NCI-H1105 (cell line): ENCODE measurements at regions not wholly inside any gene's neighbourhood (a gene's known extent, or its start where the extent isn't known, plus 50 kb on each side); places are given as distances from the start of the nearest gene placed in this dataset.

Source experiments
- DNase-seq: peaks from one replicate; lab custom pipeline; 2025; lab: John Stamatoyannopoulos, UW

DNA sequence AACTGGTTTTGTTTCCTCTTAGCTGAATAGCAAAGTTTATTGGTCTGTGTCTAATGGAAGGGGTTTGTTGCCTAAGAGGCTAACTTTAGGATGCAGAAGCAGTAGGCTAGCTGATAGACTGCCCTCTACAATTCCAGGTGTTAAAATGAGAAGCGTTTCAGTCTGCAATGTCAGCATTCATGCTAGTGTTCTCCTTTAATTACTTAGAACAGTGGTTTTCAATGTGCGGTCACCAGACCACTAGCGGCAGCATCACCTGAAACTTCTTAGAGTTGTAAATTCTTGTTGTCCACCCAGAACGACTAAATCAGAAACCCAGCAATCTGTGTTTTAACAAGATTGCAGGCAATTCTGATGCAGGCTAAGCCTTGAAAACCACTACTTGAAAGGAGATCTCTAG lies 392.9 kb downstream of the IPMK start:
- DNase-seq, result no peak

DNA sequence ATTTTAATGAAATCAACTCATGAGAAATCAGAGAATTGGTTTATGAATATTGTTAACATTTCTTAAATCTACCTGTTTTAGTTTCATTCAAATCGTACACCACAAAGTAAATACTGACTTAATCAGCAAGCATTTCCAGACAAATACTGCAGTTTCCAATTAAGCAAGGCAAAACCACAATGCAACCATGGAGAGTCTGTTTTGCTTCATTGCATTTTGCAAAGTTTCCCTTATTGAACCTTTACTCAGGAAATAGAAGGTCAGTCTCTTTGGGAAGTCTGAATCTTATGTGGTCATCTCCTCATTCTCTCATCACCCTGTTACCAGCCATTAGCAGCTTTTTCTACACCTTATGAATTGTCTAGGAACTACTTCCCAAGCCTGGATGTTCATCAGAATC lies 400.5 kb downstream of the IPMK start:
- no peak for DNase-seq

DNA sequence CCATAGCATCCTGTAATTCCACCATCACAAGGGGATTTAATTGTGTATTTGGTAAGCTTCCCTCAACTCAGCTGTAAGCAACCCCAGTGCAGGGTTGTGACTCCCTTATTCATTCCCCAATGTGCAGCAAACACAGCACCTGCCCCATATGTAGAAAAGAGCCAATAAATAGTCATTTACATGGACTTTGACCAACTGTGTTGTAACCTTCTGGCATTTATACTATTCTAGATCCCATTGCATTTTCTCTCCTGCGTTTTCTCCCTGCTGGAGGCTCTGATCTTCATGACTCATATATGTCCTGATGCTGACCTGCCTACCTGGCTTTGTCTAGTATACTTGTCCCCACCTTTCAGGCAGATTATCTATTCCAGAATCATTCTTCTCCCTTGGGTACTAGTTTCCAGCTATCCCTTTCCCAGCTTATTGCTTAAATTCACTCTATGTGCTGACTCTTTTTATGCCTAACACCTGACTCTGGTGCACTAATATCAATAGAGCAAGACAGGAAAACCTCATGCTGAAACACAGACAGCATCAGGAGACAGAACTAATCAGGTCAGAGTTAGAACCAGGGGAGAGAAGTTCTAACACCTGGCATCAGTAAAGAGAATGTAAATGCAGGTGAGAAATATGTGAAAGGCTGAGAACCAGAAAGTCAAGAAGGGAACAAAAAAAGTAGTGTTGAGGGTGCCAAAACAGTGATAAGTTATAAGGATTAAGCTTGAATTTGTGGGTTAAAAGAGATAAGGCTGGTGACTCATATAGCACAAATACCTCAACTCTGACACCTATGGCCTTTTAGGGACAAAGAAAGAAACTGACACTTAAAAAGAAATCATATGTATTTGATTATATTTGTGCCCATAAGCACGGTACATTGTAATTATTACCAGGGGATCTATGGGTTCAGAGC lies 402.7 kb downstream of the IPMK start:
- DNase-seq, result no peak

DNA sequence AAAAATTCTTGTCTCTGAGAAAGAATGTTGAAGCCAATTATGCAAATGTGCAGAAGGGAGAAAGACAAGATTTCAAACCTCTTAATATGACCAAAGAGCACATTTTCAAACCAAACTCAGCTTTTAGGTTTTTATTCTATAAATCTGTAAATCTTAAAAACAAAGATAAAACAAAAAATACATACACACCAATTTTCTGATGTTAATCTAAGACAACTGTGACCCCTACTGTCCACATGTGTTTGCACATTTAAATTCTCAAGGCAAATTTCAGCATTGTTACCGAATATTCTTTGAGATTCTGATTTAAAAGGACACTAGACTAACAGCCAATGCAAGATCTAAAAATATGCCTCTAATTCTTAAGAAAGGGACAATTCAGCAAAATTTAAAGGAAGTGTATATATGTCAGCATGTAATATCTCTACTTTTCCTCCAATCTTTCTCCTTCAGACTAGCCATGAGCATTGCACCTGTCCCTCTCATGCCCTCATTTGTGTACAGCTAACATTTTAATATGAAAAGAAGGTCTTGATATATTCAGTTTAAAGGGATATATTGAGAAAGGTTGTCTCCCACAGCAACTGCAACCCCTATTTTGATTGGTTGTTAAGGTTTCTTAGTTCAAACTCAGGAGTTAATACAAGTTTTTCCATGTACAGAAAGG lies 417.9 kb downstream of the IPMK start:
- DNase-seq, result no peak

DNA sequence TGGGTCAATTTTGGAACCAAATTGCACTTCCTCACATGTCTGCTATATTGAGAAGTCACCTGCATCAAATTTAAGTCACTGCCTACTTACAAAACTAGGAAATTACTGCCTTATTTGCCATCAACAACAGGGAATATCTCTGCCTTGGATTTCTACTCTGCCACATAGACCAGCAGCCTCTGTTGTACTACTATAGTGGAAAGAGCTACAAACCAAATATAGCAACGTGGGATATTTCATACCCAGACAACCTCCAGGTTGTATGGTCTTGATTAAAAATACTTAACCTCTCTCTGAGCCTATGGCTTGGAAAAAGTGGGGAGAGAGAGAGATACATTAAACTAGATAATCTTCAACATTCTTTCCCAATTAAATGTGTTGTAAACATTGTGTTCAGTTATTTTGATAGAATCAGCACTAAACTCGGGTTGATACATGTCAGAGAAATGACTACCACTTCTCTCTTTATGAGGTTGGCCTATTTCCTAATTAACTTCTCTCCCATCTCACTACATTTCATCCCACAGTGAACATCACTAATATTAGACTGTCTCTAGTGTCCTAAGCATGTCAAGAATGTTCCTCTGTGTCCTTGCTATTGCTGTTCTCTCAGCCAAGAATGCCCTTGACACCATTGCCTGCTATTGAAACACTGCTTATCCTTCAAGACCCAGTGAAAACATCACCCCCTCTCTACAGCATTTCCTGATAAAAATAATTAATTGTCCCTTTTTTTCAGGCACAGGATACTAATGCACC lies 421.2 kb downstream of the IPMK start:
- DNase-seq, result no peak

DNA sequence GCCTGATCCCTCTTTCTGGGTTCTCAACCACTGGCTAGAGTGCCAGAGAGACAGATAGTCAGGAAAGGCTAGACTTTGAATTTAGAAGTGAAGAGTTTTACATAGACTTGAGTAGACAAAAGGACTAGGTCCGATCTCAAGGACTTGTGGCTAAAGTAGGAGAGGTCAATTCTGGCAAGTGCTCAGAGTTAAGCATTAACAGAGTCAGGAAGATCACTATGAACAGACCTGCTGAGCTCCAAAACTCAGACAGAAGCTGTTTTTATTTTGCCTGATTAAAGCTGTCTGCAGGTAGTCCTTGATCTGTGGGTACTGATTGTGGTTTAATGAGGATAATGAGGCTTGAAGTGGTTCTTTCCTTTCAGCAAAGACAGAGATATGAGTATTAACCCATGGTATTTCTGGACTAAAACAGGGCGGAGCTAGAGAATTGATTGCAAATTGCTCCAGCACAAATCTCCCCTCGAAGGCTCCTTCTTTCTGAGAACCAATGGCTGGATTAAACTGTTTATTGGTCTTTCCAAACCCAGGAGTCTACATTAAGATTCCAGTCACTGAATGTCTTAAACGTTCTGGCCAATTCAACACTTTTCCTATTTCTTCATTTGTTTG lies 423.2 kb downstream of the IPMK start:
- no peak for DNase-seq

DNA sequence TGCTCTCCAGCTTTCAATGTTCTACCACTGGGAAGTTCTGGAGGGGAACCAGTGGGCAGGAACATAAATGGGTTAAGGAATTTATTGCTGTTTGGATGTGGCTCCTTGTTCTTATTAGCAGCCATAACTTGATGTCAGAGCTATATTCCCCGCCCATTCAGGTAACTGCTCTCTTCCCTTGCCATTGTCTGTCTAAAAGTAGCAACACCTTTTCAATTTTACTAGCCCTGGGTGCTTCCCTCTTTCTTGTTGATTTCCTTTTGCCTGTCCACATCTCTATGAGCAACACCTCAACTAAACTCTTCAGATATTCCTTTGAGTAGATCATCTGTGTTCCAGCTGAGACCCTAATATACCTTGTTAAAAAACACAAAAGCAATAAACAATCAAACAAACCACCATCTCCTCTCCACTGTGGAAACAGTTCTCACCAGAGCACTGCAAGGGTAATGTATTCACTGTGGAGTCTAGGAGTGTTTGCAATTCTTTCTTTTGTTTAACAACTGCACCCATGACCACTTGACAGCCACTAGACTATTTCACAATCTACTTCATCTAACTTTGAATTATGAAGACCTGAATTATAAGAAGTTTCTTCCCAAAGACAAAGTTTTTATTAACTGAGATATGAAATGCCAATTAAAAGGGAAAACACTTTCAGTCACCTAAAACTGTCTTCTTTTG lies 436.7 kb downstream of the IPMK start:
- no peak for DNase-seq

DNA sequence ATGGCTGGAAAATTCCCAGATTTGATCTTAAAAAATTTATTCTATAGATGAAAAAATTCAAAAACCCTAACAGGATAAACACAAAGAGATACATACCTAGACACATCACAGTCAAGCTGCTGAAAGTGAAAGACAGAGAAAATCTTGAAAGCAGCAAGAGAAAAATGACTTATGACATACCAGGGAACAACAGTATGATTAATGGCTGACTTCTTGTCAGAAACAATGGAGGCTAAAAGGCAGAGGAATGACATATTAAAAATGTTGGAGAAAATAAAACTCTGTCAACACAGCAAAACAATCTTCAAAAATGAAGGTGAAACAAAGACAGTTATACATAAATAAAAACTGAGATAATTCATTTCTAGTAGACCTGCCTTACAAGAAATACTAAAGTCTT lies 442.7 kb downstream of the IPMK start:
- DNase-seq, result no peak

DNA sequence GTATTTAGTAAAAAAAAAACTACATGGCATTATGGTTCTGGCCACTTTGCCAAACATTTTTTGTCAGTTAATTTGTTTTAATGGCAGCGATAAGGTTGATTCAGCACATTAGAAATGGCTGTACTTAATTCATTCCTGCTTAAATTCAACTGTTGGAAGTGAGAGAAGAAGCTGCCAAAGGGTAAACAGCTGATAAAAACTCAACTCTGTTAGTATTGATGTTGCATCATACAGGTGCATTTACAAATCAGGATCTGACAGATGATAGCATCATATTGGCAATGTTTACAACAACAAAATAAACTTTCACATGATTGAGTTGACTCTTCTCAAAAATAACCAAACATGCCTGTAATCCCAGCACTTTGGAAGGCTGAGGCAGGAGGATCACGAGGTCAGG lies 444.3 kb downstream of the IPMK start:
- DNase-seq, result no peak

DNA sequence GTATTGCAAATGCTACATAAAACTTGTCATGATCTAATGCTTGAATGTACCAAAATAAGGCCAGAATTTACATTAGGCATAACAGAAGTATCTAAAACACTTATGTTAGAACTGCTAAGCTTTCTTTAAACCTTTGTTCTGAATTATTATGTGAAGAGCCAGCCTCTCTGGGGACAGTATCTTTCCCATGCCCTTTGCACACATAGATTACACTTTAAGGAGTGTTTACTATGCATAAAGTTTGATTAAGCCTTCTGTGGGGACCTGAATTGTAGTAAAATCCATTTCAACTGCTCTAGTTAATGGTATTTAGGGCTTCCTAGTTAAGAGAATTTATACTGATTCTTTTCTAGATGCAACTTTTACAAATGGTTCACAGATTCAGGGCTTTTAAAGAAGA lies 444.7 kb downstream of the IPMK start:
- DNase-seq, result no peak

DNA sequence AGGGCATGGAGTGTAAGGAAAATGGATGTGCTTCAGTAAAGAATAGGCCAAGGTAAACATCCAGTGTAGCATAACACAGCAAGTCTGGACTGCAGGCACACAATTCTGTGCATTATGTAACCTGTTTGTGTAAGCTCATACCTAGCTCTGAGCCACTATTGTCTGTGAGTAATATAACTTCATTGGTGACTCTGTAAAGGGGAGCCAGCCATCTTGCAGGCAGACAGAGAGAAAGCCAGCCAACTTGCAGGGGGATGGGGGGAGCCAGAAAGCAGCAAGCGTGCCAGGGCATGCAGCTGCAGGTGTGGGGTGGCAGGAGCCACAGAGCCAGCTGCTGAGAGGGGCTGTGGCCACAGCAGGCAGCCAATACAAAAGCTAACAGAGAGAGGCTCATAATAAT lies 449.2 kb downstream of the IPMK start:
- peak; percentile 40 for DNase-seq

DNA sequence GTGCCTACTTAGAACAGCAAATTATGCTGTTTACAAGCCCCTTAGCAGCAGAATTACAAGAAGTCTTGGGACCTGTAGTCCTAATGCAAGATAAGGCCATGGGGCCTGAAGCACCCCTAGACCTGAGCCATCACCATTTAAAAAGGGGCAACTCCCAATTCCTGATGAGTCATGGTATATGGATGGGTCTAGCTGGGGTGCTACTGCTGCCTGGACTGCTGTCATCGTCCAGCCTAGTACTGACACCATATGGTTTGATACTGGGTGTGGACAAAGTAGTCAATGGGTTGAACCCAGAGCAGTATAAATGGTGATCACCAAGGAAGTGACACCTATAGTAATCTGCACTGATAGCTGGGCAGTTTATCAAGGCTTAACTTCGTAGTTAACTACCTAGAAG lies 450.0 kb downstream of the IPMK start:
- no peak for DNase-seq

DNA sequence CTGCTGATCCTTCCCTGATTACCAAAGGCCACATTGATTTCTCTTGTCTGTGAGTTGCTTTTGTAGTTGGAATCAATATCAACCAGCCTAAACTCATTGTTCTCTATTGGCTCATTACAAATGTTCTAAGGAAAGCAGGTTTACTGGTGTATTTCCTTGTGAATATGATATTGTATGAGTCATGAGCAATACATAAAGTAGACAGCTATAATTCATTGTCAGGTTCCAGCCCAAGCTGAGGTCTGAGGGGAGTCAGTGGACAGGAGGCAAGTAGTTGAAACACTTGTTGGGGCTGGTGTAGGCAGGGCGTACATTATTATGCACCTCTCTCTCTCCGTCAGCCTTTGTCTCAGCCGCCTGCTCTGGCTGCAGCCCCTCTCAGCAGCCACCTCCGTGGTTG lies 451.7 kb downstream of the IPMK start:
- DNase-seq, result no peak

DNA sequence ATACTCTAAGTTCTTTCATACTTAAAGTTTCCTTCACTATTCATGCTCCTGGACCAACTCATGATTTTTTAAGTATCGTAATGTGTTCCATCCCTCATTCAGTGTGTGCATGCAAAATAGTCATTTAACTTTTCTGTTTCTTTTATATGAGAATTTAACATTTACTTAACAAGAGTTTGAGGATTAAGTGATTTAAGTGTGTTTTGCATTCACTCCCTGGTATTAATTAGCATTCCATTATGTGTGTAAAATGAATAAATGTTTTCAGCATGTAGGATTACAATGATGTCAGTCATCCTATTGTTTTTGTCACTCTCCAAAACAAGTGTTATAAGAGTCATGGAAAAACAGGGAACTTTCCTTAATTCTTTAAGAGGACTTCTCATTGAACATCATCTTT lies 457.7 kb downstream of the IPMK start:
- DNase-seq, result no peak

DNA sequence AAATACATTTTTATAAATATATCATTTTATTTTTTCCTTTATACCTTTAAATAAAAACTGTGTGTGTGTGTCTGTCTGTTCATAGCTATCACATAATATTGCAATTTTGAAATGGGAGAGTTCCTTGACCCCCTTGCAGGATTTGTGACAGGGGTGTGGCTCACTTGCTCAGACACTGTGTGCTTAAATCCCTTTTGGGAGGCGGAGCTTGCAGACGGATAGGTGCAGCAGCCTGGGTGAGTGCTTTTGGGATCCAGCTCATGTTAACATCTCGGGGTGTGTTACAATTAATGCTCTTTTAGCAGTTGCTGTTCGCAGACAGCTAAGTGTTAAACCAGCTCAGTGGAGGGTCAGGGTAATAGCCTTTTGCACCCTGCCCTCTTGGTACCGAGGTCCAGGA lies 459.8 kb downstream of the IPMK start:
- no peak for DNase-seq

DNA sequence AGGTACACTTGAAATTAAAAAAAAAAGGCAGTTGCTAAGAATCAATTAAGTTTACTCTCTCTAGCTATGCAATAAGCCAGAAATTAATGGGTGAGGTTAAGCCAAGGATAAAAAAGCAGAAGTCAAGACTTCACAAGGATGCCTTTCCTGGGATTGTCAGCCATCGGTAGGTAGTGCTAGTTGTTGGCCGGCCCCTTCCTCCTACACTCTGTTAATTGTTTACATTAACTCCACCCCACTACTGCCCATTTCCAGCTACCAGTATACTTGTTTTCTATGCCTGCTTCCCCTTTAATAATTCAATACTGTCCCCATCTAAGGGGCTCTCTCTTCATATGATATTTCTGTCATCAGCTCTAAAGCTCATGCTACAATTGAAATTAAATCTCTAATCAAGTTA lies 461.0 kb downstream of the IPMK start:
- no peak for DNase-seq

DNA sequence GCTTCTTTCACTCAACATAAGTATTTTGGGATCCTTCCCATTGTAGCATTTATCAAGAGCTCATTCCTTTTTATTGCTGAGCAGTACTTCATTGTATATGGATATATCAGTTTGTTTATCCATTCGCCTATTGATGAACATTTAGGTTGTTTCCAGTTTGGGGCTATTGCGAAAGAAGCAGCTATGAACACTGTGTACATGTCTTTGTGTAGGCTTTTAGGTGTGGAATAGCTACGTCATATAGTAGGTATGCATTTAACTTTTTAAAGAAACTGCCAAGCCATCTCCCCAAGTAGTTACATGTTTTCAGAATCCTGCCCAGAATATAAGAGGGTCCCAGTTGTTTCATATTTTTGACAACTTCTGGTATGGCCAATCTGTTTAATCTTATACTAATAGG lies 468.1 kb downstream of the IPMK start:
- no peak for DNase-seq

DNA sequence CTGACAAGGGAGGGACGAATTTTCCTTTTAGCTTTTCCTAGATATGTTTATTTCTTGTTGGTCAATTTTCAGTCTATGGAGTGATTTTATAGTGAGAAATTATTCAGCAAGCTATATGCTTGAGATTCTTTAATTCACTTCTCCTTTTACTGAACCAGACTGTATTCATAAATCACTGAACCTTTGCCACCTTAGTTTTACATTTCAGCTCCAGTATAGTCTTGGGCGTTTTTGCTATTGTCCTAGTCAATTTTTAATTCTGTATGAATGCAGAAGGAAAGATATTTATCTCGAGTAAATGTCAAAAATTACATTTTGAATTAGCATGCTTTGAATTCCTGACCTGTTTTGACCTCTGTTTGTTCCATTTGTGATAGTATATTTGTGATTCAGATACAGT lies 468.9 kb downstream of the IPMK start:
- DNase-seq, result no peak

DNA sequence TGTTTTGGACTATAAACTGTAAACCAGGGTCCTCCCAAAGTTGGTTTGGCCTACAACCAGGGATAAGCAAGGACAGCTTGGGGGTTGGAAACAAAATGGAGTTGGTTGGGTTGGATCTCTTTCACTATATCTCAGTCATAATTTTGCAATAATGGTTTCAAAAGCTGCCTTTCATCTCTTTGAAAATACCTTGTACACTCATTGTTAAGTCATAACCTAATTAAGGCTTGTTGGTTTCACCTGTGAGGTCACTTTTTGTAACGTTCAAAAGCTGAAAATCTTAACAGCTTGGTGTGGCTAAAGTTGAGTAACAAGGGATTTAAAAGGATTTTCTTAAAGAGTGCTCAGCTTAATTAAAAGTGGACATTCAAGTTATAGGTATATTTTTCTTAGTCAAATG lies 476.1 kb downstream of the IPMK start:
- no peak for DNase-seq

DNA sequence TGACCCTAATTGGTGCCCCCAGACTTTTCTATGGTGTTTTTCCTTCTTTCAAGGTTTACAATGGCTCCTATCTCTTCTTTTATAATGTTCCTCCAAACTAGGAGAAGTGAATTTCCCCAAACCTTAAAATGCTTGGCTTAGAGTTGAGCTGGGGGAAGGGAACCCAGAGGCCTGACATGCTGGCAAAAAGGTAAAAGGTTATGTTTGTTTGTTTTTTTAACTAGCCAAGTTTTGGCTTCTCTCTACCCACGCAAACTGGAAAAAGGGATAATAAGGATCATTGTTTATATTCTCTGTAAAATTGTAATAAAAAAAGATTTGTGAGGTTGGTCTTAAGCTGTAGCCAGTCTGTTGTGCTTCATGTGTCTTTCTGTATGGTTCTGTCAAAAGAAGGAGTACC lies 477.0 kb downstream of the IPMK start:
- no peak for DNase-seq

DNA sequence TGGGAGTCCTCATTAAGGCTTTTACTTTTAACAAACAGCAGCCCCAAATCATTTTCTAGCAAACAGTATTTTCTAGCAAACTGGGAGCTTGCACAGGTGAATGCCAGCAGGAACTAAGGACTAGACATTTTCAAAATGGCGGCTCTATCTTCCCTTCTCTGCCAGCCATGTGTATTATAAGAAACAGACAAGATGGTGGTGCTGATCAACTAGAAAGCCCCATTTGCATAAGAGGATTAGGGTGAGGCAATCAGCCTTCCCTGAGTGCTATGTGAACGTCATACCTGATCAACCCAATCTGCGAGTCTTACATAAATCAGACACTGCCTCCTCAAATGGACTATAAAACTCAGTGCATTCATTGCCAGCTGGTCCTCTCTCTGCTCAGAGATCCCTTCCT lies 479.6 kb downstream of the IPMK start:
- no peak for DNase-seq
